ENCODE measurements at regions not wholly inside any gene's neighbourhood (a gene's known extent, or its start where the extent isn't known, plus 50 kb on each side); places are given as distances from the start of the nearest gene placed in this dataset.

- TF ChIP-seq, protein P1, sequence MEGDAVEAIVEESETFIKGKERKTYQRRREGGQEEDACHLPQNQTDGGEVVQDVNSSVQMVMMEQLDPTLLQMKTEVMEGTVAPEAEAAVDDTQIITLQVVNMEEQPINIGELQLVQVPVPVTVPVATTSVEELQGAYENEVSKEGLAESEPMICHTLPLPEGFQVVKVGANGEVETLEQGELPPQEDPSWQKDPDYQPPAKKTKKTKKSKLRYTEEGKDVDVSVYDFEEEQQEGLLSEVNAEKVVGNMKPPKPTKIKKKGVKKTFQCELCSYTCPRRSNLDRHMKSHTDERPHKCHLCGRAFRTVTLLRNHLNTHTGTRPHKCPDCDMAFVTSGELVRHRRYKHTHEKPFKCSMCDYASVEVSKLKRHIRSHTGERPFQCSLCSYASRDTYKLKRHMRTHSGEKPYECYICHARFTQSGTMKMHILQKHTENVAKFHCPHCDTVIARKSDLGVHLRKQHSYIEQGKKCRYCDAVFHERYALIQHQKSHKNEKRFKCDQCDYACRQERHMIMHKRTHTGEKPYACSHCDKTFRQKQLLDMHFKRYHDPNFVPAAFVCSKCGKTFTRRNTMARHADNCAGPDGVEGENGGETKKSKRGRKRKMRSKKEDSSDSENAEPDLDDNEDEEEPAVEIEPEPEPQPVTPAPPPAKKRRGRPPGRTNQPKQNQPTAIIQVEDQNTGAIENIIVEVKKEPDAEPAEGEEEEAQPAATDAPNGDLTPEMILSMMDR (IDR thresholded peaks at IDR 0.05; ENCODE audit: control extremely low read depth in 1 of 3, insufficient read depth in 1 of 3, low read depth in 1 of 3, low read length in 3 of 3): no peak
- TF ChIP-seq EZH2 (IDR thresholded peaks at IDR 0.05; ENCODE audit: low read depth, low read length, severe bottlenecking) (no peak), SIN3A (conservative IDR thresholded peaks at IDR 0.05 in 1 of 2, IDR thresholded peaks at IDR 0.05 in 1 of 2; ENCODE audit: low read depth in 1 of 2, low read length in 2 of 2) (no peak), SP4 (IDR thresholded peaks at IDR 0.05; ENCODE audit: low read length) (no peak), ZNF274 (IDR thresholded peaks at IDR 0.05; ENCODE audit: borderline replicate concordance, extremely low read depth, low read length) (no peak), HDAC6 (IDR thresholded peaks at IDR 0.05; ENCODE audit: low read depth, low read length) (no peak)
- TF ChIP-seq, protein P2, sequence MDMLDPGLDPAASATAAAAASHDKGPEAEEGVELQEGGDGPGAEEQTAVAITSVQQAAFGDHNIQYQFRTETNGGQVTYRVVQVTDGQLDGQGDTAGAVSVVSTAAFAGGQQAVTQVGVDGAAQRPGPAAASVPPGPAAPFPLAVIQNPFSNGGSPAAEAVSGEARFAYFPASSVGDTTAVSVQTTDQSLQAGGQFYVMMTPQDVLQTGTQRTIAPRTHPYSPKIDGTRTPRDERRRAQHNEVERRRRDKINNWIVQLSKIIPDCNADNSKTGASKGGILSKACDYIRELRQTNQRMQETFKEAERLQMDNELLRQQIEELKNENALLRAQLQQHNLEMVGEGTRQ (IDR thresholded peaks at IDR 0.05; ENCODE audit: low read length): no peak
These were observed 417.0 kb downstream of the HS3ST3B1 start for GRCh38 chr17:14717859-14718258.

All from H1 (cell line).